ENCODE measurements at regions not wholly inside any gene's neighbourhood (a gene's known extent, or its start where the extent isn't known, plus 50 kb on each side); places are given as distances from the start of the nearest gene placed in this dataset.

- peaks cover 5% of the 10 kb centered on the region for H3K36me3 Mint-ChIP-seq
- H3K4me3 Mint-ChIP-seq: no peak overlapping the region
- H3K27ac Mint-ChIP-seq: no peak overlapping the region
- H3K27me3 Mint-ChIP-seq: no peaks in the 10 kb centered on the region
- peaks cover 4% of the 10 kb centered on the region for H3K9me3 Mint-ChIP-seq (ENCODE audit: low read depth)
- H3K4me1 Mint-ChIP-seq (ENCODE audit: low read depth): peaks cover 18% of the 10 kb centered on the region
Observed at GRCh38 chr12:92481066-92481465, 221.7 kb upstream of the PLEKHG7 start.

GRCh38 chr12:92478692-92479091 lies 224.1 kb upstream of the PLEKHG7 start:
- Mint-ChIP-seq H3K27me3 (no peaks in the 10 kb centered on the region), H3K27ac (no peak overlapping the region), H3K4me1 (ENCODE audit: low read depth) (peaks cover 10% of the 10 kb centered on the region), H3K9me3 (ENCODE audit: low read depth) (peaks cover 4% of the 10 kb centered on the region), H3K36me3 (peaks cover 5% of the 10 kb centered on the region), H3K4me3 (no peak overlapping the region)

- no peaks in the 10 kb centered on the region for H3K27me3 Mint-ChIP-seq
- H3K27ac Mint-ChIP-seq: no peak overlapping the region
Observed at GRCh38 chr12:92476844-92477243, 225.9 kb upstream of the PLEKHG7 start.

GRCh38 chr12:92473564-92473963 lies 229.2 kb upstream of the PLEKHG7 start:
- H3K36me3 Mint-ChIP-seq: peaks cover 2% of the 10 kb centered on the region
- H3K4me3 Mint-ChIP-seq: no peak overlapping the region
- peaks cover 4% of the 10 kb centered on the region for H3K9me3 Mint-ChIP-seq (ENCODE audit: low read depth)
- H3K27me3 Mint-ChIP-seq: no peaks in the 10 kb centered on the region
- peaks cover 32% of the 10 kb centered on the region for H3K4me1 Mint-ChIP-seq (ENCODE audit: low read depth)
- H3K27ac Mint-ChIP-seq: no peak overlapping the region

More at GRCh38 chr12:92476844-92477243, 225.9 kb upstream of the PLEKHG7 start:
- H3K9me3 Mint-ChIP-seq (ENCODE audit: low read depth): peaks cover 4% of the 10 kb centered on the region
- H3K4me1 Mint-ChIP-seq (ENCODE audit: low read depth): peaks cover 10% of the 10 kb centered on the region
- H3K4me3 Mint-ChIP-seq: no peak overlapping the region
- peaks cover 5% of the 10 kb centered on the region for H3K36me3 Mint-ChIP-seq

- Mint-ChIP-seq H3K4me1 (ENCODE audit: low read depth) (peaks cover 41% of the 10 kb centered on the region), H3K9me3 (ENCODE audit: low read depth) (no peaks in the 10 kb centered on the region), H3K27ac (no peak overlapping the region), H3K4me3 (no peak overlapping the region), H3K36me3 (peaks cover under 1% of the 10 kb centered on the region), H3K27me3 (no peaks in the 10 kb centered on the region)
Observed at GRCh38 chr12:92472201-92472600, 230.6 kb upstream of the PLEKHG7 start.

DNA sequence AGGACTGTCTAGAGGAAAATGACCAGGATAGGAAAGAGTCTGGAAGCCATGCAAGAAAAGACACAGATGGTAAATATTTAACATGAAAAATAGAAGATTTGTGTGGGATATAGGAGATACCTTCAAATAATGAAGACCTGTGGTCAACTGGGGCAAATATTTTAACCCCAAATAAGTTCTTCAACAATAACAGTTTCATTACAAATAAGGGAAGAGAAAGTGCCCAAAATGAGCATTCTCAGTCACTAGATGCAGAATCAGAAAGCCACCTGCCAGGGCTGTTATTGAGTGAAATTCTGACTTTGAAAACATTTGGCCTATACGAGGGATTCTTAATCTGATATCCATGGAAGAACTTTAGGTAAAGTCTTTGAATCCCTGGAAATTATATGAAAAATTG lies 231.2 kb upstream of the PLEKHG7 start:
- no peaks in the 10 kb centered on the region for H3K36me3 Mint-ChIP-seq
- no peaks in the 10 kb centered on the region for H3K27me3 Mint-ChIP-seq
- peak overlapping the region; percentile 61 for H3K27ac Mint-ChIP-seq

DNA sequence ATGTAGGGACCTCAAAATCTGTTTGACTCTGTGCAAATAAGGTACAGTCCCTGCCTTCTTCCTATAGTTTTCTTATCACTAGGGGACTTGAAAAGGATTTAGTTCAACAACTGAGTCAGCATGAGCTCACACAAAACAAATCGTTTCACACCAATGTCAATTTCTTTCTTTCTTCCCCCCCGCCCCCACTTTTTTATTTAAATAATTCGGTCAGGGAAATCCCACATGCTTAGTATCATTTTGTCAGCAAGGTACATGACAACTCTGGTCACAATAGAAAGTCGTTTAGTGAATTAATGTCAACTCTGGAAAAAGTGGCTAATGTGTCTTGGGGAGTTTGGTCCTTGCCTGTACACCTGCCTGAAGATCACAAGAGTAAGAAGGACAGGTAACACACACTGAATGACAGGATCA lies 232.2 kb upstream of the PLEKHG7 start:
- H3K36me3 Mint-ChIP-seq: no peaks in the 10 kb centered on the region
- H3K4me1 Mint-ChIP-seq (ENCODE audit: low read depth): peaks cover 43% of the 10 kb centered on the region
- no peaks in the 10 kb centered on the region for H3K9me3 Mint-ChIP-seq (ENCODE audit: low read depth)
- H3K27me3 Mint-ChIP-seq: no peaks in the 10 kb centered on the region
- H3K4me3 Mint-ChIP-seq: peak overlapping the region; percentile 71
- peak overlapping the region; percentile 93 for H3K27ac Mint-ChIP-seq

More for the DNA sequence above, 231.2 kb upstream of the PLEKHG7 start:
- Mint-ChIP-seq H3K9me3 (ENCODE audit: low read depth) (no peaks in the 10 kb centered on the region), H3K4me1 (ENCODE audit: low read depth) (peaks cover 43% of the 10 kb centered on the region), H3K4me3 (no peak overlapping the region)

- peak overlapping the region; percentile 93 for H3K27ac Mint-ChIP-seq
- H3K4me1 Mint-ChIP-seq (ENCODE audit: low read depth): peaks cover 42% of the 10 kb centered on the region
- H3K36me3 Mint-ChIP-seq: no peaks in the 10 kb centered on the region
- H3K9me3 Mint-ChIP-seq (ENCODE audit: low read depth): no peaks in the 10 kb centered on the region
- H3K27me3 Mint-ChIP-seq: no peaks in the 10 kb centered on the region
- H3K4me3 Mint-ChIP-seq: peak overlapping the region; percentile 20
Observed at GRCh38 chr12:92469837-92470236, 233.0 kb upstream of the PLEKHG7 start.

- H3K27me3 Mint-ChIP-seq: no peaks in the 10 kb centered on the region
Observed at GRCh38 chr12:92468358-92469020, 234.3 kb upstream of the PLEKHG7 start.

DNA sequence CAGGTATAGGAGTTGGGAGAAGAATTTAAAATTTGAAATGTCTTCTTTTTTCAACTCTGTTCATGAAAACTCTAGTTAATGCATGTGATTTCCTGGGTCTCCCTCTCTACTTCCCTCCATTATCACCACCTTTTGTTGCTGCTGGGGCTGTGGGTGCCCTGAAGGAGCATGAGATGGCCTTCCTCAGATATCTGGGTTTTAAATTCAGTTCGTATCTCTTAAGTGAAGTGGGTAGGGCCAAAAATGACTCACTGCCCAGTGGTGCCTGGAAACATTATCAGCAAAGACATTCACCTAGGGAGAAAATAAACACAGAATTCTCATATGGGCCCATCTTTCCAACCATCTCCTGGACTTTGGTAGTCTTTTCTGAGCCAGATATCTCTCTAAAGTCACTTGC lies 234.9 kb upstream of the PLEKHG7 start:
- no peak overlapping the region for H3K27ac Mint-ChIP-seq
- H3K4me1 Mint-ChIP-seq (ENCODE audit: low read depth): peaks cover 44% of the 10 kb centered on the region
- H3K4me3 Mint-ChIP-seq: no peak overlapping the region
- no peaks in the 10 kb centered on the region for H3K36me3 Mint-ChIP-seq
- H3K9me3 Mint-ChIP-seq (ENCODE audit: low read depth): no peaks in the 10 kb centered on the region
- no peaks in the 10 kb centered on the region for H3K27me3 Mint-ChIP-seq

More at GRCh38 chr12:92468358-92469020, 234.3 kb upstream of the PLEKHG7 start:
- no peak overlapping the region for H3K4me3 Mint-ChIP-seq
- no peaks in the 10 kb centered on the region for H3K9me3 Mint-ChIP-seq (ENCODE audit: low read depth)
- no peaks in the 10 kb centered on the region for H3K36me3 Mint-ChIP-seq
- H3K4me1 Mint-ChIP-seq (ENCODE audit: low read depth): peaks cover 43% of the 10 kb centered on the region
- H3K27ac Mint-ChIP-seq: no peak overlapping the region

- no peak overlapping the region for H3K4me3 Mint-ChIP-seq
- H3K4me1 Mint-ChIP-seq (ENCODE audit: low read depth): peaks cover 53% of the 10 kb centered on the region
- no peak overlapping the region for H3K27ac Mint-ChIP-seq
- no peaks in the 10 kb centered on the region for H3K9me3 Mint-ChIP-seq (ENCODE audit: low read depth)
- no peaks in the 10 kb centered on the region for H3K27me3 Mint-ChIP-seq
- H3K36me3 Mint-ChIP-seq: no peaks in the 10 kb centered on the region
Observed at GRCh38 chr12:92466391-92467305, 236.1 kb upstream of the PLEKHG7 start.

DNA sequence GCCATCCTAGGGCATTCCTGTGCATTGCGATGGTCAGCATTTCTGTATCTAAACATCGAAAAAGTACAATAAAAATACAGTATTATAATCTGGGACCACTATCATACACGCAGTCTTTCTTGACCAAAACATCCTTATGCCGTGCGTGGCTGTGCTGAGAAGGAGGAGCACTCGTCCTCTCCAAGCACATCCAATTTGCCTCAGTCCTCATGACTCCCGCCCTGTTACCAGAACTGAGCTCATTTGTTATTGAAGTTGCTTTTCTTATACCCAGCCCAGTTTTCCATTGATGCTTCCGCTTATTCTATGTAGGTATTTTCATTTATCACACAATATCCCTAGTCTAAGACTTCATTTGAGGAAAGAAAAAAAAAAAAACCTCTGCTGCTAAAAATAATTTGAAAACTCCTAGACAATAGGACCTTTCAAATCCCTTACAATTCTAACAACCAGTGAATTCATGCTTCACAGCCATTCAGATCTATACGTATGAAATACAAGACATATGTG lies 236.9 kb upstream of the PLEKHG7 start:
- no peak overlapping the region for H3K4me3 Mint-ChIP-seq
- H3K9me3 Mint-ChIP-seq (ENCODE audit: low read depth): no peaks in the 10 kb centered on the region
- no peaks in the 10 kb centered on the region for H3K27me3 Mint-ChIP-seq
- H3K27ac Mint-ChIP-seq: no peak overlapping the region
- H3K4me1 Mint-ChIP-seq (ENCODE audit: low read depth): peaks cover 50% of the 10 kb centered on the region
- H3K36me3 Mint-ChIP-seq: no peaks in the 10 kb centered on the region

GRCh38 chr12:92464911-92465310 lies 237.9 kb upstream of the PLEKHG7 start:
- Mint-ChIP-seq H3K27me3 (no peaks in the 10 kb centered on the region), H3K4me3 (no peak overlapping the region), H3K4me1 (ENCODE audit: low read depth) (peaks cover 43% of the 10 kb centered on the region), H3K36me3 (no peaks in the 10 kb centered on the region), H3K27ac (no peak overlapping the region), H3K9me3 (ENCODE audit: low read depth) (peaks cover 3% of the 10 kb centered on the region)

GRCh38 chr12:92463171-92463570 lies 239.6 kb upstream of the PLEKHG7 start:
- H3K36me3 Mint-ChIP-seq: peaks cover 2% of the 10 kb centered on the region
- H3K27ac Mint-ChIP-seq: no peak overlapping the region
- H3K27me3 Mint-ChIP-seq: no peaks in the 10 kb centered on the region
- H3K4me3 Mint-ChIP-seq: no peak overlapping the region
- peaks cover 8% of the 10 kb centered on the region for H3K9me3 Mint-ChIP-seq (ENCODE audit: low read depth)
- H3K4me1 Mint-ChIP-seq (ENCODE audit: low read depth): peaks cover 35% of the 10 kb centered on the region

DNA sequence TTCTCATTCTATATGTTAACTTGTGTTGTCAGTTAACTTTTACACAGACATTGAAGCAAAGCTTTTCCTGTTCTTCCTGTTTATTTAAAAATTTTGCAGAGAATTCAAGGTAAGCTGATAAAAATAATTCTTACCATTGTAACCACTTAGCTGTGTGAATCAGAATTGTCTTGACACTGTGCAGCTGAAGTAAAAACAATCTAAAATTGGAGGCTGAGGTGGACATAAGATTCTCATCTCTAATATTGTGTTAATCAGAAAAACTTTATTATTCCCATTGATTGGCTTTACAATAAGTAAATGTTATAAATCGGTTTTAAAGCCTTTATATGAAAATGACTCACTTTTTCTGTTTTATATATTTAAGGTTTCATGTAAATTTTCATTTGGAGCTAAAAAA lies 240.3 kb upstream of the PLEKHG7 start:
- Mint-ChIP-seq H3K9me3 (ENCODE audit: low read depth) (peaks cover 8% of the 10 kb centered on the region), H3K27me3 (no peaks in the 10 kb centered on the region), H3K27ac (peak overlapping the region; percentile 67), H3K4me3 (no peak overlapping the region), H3K36me3 (peaks cover 3% of the 10 kb centered on the region), H3K4me1 (ENCODE audit: low read depth) (peaks cover 33% of the 10 kb centered on the region)
